Activated T-cell treated with anti-CD3 and anti-CD28 coated beads for 48 hours (primary cell): ENCODE measurements at regions not wholly inside any gene's neighbourhood (a gene's known extent, or its start where the extent isn't known, plus 50 kb on each side); places are given as distances from the start of the nearest gene placed in this dataset.

Experiments used
- DNase-seq: peaks from one replicate; pipeline ENCODE4 v3.0.0-alpha.2; 2020; ENCODE audit warnings: low read depth

- DNase-seq = no peak
These were observed 2151.6 kb downstream of the MRPL39 start for GRCh38 chr21:23455676-23456075.

GRCh38 chr21:23452384-23453083 is 2154.7 kb downstream of the MRPL39 start:
- no peak for DNase-seq

DNA sequence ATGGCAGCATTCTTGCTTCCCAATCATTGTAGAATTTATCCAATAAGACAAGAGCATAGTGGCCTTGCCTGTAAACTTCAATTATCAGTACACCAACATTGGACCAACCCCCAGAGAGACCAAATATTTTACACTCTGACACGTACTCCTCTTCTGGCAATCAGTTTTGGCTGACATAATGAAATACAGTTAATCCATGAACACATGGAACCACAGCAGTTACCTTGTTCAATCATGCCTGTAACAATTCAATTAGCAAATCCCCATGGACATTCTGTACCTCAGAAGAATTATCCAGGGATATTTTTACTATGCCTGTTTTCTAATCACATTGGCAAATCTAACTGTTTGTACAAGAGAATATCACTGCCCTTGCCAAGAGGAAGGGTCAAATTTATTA is 2162.0 kb downstream of the MRPL39 start:
- DNase-seq = no peak

DNA sequence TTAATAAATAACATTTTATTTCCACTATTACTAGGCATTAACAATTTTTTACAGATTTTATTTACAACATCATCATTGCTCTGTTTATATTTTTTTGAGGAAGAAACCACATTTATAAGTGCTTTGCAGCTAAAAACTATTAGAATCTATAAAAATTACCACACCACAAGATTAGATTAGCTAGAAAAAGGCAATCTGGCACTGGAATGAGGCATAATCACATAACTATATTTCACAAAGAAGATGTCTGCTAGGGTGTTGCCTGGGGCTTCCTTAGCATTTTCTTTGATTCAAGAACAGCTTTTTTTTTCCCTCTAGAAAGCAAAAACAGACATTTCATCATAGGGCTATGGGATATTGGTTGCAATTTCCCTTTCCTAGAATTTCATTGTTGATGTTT is 2169.2 kb downstream of the MRPL39 start:
- DNase-seq = no peak

DNA sequence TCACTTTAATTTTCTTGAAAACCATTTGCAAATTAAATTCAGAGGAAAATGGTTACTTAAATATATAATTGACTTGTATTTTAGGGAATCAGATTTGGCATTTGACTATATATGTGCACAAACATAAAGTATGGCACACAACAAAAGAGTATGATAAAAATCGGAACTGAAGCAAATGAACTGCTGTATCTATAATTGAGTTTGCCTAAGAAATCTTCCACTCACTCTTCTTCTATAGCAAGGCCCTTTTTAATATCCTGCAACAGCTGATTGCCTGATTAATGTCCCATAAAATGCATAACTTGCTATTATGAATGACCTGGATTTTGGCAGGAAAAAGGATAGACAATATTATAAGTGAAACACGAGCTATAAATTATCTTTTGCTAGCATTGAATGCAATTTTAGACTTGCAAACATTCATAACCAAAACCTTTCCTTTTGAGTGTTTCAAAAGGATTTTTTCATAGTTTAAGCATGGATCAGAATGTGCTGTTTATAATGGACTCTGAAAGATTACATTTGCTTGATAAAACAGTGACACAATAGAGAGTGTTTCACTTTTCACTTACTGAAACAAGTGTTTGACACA is 2204.3 kb downstream of the MRPL39 start:
- DNase-seq = no peak

DNA sequence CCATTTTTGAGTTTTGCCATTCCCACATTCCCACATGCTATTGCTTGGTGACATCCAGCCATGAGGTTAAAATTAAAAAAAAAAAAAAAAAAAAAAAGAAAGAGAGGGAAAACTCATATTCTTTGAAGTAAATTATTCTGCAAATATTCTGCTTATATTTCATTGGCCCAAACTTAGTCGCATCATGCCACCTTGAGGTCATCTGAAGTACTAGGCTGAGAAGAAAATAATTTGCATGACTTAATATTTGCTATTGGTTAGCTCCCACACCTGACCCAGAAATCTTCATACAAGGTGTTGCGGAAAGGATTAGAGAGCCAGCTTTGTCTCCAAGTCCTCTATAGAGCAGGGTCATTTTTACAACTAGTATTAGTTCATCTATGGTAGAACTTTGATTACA is 2206.0 kb downstream of the MRPL39 start:
- DNase-seq = no peak

GRCh38 chr21:23398726-23399125 is 2208.6 kb downstream of the MRPL39 start:
- no peak for DNase-seq

DNA sequence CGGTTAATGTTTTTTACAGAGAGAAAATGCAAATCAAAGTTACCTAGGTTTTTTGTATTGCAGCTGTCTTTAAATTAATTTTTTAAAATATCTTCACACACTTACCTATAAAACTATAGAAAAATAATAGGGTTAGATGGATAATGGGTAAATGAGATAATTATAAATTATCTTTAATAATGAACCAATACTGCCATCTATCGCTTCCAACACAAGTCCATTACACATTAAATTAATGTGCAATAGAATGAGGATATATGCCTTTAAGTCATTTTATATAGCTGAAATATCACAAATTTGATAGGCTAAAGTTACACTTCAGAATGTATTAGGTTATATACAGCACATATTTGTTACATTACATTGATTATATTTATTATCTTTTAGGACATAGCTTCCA is 2212.8 kb downstream of the MRPL39 start:
- DNase-seq = no peak

DNA sequence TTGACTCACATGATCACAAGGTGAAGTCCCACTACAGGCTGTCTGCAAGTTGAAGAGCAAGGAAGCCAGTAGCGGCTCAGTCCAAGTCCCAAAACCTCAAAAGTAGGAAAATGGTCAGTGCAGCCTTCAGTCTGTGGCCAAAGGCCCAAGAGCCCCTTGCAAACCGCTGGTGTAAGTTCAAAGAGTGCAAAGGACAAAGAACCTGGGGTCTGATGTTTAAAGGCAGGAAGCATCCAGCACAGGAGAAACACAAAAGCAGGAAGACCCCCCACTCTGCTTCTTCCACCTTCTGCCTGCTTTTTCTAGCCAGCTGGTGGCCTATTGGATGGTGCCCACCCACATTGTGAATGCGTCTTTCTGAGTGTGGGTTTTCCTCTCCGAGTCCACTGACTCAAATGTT is 2222.6 kb downstream of the MRPL39 start:
- DNase-seq = no peak

DNA sequence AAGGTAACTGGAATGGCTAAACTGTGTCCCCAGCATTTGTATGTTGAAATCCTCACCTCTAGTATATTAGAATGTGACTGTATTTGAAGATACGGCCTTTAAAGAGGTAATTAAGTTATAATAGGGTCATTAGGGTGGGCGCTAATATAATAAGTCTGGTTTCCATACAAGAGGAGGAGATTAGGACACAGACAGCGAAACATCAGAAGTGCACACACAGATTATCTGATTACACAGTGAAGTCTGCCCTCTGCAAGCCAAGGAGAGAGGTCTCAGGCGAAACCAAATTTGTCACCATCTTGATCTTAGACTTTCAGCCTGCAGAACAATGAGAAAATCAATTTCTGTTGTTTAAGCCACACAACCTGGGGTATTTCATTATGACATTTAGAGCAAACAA is 2233.1 kb downstream of the MRPL39 start:
- no peak for DNase-seq

GRCh38 chr21:23356905-23357304 is 2250.4 kb downstream of the MRPL39 start:
- DNase-seq = no peak

DNA sequence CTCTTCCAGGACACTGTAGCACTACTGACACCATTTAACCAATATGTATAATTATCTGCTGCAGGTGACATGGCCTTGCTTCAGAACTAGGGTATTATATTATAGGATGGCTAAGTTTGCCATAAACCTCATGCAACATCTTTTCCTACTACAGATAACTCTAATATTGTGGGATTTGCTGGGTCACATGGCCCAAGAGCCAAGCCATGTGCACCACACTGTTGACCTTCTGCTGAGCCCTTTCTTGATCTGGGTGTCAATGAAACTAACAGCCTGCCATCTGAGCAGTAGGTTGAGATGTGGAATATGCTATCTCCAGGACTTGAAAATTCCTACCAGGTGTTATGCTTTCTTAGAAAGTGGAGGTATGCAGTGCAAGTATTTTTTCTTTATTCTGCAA is 2291.1 kb downstream of the MRPL39 start:
- DNase-seq = no peak

DNA sequence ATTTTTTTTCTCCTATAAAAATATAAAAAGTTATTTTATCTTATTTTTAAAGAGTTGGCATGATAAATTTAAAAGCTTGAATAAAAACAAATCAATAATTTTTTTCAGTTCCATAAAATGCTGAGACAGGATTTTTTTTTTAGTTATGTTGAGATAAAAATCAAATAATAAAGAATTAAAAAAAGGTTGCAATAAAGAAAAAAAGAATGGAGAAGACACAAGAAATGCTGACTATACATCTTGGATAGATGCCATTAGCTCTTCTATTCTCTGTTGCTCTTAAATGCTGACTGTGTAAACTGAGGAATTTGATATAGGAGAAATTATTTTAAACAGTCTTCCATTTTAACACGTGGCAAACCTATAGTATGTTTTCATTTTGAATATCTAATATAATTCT is 2298.5 kb downstream of the MRPL39 start:
- no peak for DNase-seq

- no peak for DNase-seq
These were observed 2300.2 kb downstream of the MRPL39 start for GRCh38 chr21:23307065-23307464.

GRCh38 chr21:23292292-23292691 is 2294.1 kb downstream of the NCAM2 start:
- no peak for DNase-seq

DNA sequence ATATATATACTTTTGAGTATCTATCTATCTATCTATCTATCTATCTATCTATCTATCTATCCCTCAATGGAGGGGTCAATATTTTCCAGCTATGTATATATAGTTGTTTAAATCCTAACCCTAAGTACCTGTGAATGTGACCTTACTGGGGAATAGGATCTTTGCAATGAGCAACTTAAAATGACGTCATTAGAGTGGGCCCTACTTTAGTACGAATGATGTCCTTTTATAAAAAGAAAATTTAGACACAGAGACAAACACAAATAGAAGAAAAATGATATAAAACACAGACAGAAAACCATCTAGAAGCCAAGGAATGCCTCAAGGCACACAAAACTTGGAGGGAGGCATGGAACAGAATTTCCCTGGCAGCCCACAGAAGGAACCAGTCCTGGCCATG is 2283.7 kb downstream of the NCAM2 start:
- no peak for DNase-seq

DNA sequence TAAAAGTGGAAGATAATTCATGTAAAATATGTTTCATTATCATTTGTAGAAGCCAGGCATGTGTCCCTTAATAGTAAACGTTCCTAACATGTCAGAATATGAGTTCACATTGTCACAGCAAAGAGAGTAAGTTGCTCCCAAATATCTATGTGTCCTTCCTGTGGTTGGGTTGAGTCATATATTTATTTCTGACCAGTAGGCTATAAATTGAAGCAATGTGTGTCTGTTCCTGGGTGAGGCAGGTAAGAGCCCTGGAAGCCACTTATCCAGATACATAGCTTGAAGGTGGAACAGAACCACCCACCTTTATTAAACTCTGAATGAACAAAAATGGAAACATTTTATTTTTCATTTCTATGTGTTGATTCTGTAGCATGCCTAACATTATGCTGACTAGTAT is 2251.6 kb downstream of the NCAM2 start:
- DNase-seq = no peak

DNA sequence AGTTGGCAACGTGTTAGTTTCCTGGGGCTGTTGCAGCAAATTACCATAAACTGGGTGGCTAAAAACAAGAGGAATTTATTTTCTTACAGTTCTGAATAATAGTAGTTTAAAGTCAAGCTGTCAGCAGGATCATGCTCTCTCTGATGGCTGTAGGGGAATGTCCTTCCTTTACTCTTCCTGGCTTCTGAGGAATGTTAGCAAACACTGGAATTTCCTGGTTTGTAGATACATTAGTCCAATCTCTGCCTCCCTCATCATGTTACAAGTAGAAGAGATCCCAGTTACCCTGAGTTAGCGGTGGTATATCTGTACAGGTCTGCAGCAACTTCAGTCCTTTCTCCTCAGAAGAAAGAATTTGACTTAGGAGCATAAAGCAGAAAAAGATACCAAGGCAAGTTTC is 2249.1 kb downstream of the NCAM2 start:
- no peak for DNase-seq

DNA sequence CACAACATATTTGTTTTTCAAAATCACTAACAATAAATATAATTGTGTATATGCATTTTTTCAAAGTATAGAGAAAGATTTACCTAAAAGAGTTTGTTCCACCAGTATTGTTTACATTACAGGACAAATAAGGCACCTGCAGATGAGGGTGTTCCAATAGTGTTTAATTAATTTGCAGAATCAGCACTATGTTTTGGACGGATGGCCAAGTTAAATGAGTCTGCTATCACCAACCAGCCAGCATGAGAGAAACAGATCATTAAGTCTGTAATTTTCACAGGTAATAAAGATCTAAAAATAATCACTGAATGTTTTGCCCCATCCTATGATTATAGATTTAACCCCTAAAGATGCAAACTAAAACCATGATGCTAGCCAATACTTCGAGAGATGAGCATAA is 2247.0 kb downstream of the NCAM2 start:
- DNase-seq = no peak

DNA sequence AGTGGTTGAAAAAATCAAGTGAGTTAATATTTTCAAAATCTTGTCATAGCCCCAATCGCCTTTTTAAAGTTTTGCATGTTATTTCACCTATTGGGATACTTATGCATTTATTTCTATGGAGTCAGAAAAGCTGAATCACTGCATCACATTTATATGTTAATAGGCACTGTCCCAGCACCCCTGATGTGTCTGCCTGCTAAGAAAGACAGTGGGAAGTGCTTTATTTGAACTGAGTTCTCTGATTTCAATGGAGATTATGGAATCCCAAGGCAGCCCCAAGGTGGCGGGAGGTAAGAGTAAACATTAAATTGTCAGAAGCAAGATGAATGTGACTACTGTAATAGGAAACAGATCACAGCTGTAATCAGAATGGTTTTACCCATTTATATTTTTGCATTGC is 2225.7 kb downstream of the NCAM2 start:
- no peak for DNase-seq

GRCh38 chr21:23218667-23219066 is 2220.5 kb downstream of the NCAM2 start:
- no peak for DNase-seq

DNA sequence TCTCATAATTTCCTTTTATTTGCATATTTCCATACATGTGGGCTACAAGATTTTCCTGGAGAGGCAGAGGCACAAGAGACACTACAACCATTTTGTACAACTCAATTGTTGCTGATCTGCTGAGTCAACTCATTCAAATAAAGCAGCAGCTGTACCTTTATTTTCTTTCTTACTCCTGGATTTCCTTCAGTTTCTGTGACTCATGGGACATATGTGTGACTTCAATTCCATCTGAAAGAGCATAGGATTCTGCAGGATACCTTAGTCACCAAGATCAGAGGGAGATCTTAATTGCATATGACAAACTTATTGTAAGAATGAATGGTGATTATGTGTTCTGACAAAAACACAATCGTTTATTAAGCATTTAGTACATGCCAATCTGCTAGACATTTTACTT is 2219.4 kb downstream of the NCAM2 start:
- DNase-seq = no peak

- DNase-seq = no peak
These were observed 2217.1 kb downstream of the NCAM2 start for GRCh38 chr21:23215261-23215660.
